SK-N-SH treated with all-trans-retinoic acid at 6 μM for 48 hours (cell line): ENCODE measurements at regions not wholly inside any gene's neighbourhood (a gene's known extent, or its start where the extent isn't known, plus 50 kb on each side); places are given as distances from the start of the nearest gene placed in this dataset.

Experiments
- ATAC-seq: fragments of 200-7000 bp; cut with Tn5 transposase; 3 replicates; pipeline ENCODE4 v1.9.1; 2020; ENCODE audit warnings: mild to moderate bottlenecking, moderate library complexity
- ARNTL ChIP-seq: fragments of 450-650 bp; formaldehyde crosslinking; IDR thresholded peaks from 2 replicates; pipeline ENCODE4 v1.5.0; 2020; ENCODE audit warnings: low read depth, mild to moderate bottlenecking, moderate library complexity, borderline replicate concordance
- BACH2 ChIP-seq: fragments of 250-450 bp; sonication (Bioruptor Pico); IDR thresholded peaks from 2 replicates; pipeline ENCODE4 v1.9.0; 2021; ENCODE audit warnings: mild to moderate bottlenecking, borderline replicate concordance
- CREB5 ChIP-seq: fragments of 250-450 bp; sonication (Bioruptor Pico); IDR thresholded peaks from 2 replicates; pipeline ENCODE4 v1.5.1; 2020; ENCODE audit warnings: low read depth, mild to moderate bottlenecking, moderate library complexity
- CSDC2 ChIP-seq: fragments of 250-450 bp; sonication (Bioruptor Pico); IDR thresholded peaks from 2 replicates; pipeline ENCODE4 v1.5.0; 2020; ENCODE audit warnings: mild to moderate bottlenecking, moderate library complexity
- CSRNP3 ChIP-seq: fragments of 250-450 bp; sonication (Bioruptor Pico); IDR thresholded peaks from 2 replicates; pipeline ENCODE4 v1.5.1; 2021; ENCODE audit warnings: mild to moderate bottlenecking, moderate library complexity
- GLIS3 ChIP-seq: fragments of 250-450 bp; sonication (Bioruptor Pico); IDR thresholded peaks from 2 replicates; pipeline ENCODE4 v1.5.0; 2020; ENCODE audit warnings: mild to moderate bottlenecking, moderate library complexity
- ISL1 ChIP-seq: fragments of 250-450 bp; sonication (Bioruptor Pico); IDR thresholded peaks from 2 replicates; pipeline ENCODE4 v2.1.2; 2022; ENCODE audit warnings: mild to moderate bottlenecking, moderate library complexity
- OSR1 ChIP-seq: fragments of 250-450 bp; sonication (Bioruptor Pico); IDR thresholded peaks from 2 replicates; pipeline ENCODE4 v1.8.0; 2022; ENCODE audit warnings: moderate library complexity, mild to moderate bottlenecking, inconsistent platforms
- PPARA ChIP-seq: fragments of 250-450 bp; sonication (Bioruptor Pico); IDR thresholded peaks from 2 replicates; pipeline ENCODE4 v1.5.0; 2020; ENCODE audit warnings: mild to moderate bottlenecking, borderline replicate concordance
- RARB ChIP-seq: fragments of 250-450 bp; sonication (Bioruptor Pico); IDR thresholded peaks from 2 replicates; pipeline ENCODE4 v1.8.0; 2021; ENCODE audit warnings: mild to moderate bottlenecking, moderate library complexity
- SNAI2 ChIP-seq: fragments of 250-450 bp; sonication (Bioruptor Pico); IDR thresholded peaks from 2 replicates; pipeline ENCODE4 v1.5.0; 2020; ENCODE audit warnings: mild to moderate bottlenecking, moderate library complexity
- TOX ChIP-seq: fragments of 250-450 bp; sonication (Bioruptor Pico); IDR thresholded peaks from 2 replicates; pipeline ENCODE4 v1.8.0; 2021; ENCODE audit warnings: mild to moderate bottlenecking, moderate library complexity, borderline replicate concordance
- ZC3H10 ChIP-seq: fragments of 250-450 bp; sonication (Bioruptor Pico); IDR thresholded peaks from 2 replicates; pipeline ENCODE4 v1.5.1; 2021; ENCODE audit warnings: mild to moderate bottlenecking, moderate library complexity
- ZFP3 ChIP-seq: fragments of 250-450 bp; sonication (Bioruptor Pico); IDR thresholded peaks from 2 replicates; pipeline ENCODE4 v1.5.0; 2020; ENCODE audit warnings: mild to moderate bottlenecking, moderate library complexity
- ZNF565 ChIP-seq: fragments of 450-650 bp; formaldehyde crosslinking; conservative IDR thresholded peaks from 2 replicates; pipeline ENCODE4 v1.5.0; 2020; ENCODE audit warnings: low read depth, mild to moderate bottlenecking, moderate library complexity
- ZNF70 ChIP-seq: fragments of 450-650 bp; formaldehyde crosslinking; IDR thresholded peaks from 2 replicates; pipeline ENCODE4 v1.5.0; 2020; ENCODE audit warnings: mild to moderate bottlenecking, moderate library complexity
- ZNF8 ChIP-seq: fragments of 450-650 bp; formaldehyde crosslinking; IDR thresholded peaks from 2 replicates; pipeline ENCODE4 v1.5.0; 2020; ENCODE audit warnings: mild to moderate bottlenecking, moderate library complexity
- TF ChIP-seq, protein P1 (sequence below): fragments of 250-450 bp; sonication (Bioruptor Pico); IDR thresholded peaks from 2 replicates; pipeline ENCODE4 v1.5.0; 2020; ENCODE audit warnings: mild to moderate bottlenecking, moderate library complexity
- TF ChIP-seq, protein P2 (sequence below): fragments of 250-450 bp; sonication (Bioruptor Pico); IDR thresholded peaks from 2 replicates; pipeline ENCODE4 v1.8.0; 2021; ENCODE audit warnings: low read depth, mild to moderate bottlenecking, moderate library complexity, borderline replicate concordance

DNA sequence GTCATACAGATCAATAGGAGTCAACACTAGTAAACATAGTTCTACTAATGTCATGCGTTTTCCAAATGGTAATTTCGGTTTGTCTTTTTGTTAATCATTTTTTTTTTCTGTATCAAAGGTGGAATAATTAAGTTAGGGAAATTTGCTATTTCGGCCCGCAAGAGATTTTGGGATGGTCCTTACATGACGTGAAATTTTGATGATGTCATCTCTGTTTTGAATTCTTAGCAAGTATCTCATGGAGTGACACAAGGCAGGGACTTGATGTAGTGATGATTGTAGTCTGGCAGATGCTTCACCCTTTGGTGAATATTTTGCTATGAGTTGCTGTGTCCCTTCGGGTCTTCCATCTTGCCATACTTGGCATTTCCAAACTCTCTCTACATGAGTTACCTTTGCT, 608.0 kb downstream of the BCKDHB start (continued):
- TF ChIP-seq ZNF8 (CRISPR knock-in tag) (no peak), ZNF565 (CRISPR knock-in tag) (no peak)

- ATAC-seq = no peak
- TF ChIP-seq RARB (CRISPR knock-in tag) (no peak), BACH2 (no peak), GLIS3 (CRISPR knock-in tag) (no peak), ZC3H10 (CRISPR knock-in tag) (no peak), ZNF8 (CRISPR knock-in tag) (no peak), ZFP3 (CRISPR knock-in tag) (no peak), PPARA (CRISPR knock-in tag) (no peak)
- TF ChIP-seq, protein P1, sequence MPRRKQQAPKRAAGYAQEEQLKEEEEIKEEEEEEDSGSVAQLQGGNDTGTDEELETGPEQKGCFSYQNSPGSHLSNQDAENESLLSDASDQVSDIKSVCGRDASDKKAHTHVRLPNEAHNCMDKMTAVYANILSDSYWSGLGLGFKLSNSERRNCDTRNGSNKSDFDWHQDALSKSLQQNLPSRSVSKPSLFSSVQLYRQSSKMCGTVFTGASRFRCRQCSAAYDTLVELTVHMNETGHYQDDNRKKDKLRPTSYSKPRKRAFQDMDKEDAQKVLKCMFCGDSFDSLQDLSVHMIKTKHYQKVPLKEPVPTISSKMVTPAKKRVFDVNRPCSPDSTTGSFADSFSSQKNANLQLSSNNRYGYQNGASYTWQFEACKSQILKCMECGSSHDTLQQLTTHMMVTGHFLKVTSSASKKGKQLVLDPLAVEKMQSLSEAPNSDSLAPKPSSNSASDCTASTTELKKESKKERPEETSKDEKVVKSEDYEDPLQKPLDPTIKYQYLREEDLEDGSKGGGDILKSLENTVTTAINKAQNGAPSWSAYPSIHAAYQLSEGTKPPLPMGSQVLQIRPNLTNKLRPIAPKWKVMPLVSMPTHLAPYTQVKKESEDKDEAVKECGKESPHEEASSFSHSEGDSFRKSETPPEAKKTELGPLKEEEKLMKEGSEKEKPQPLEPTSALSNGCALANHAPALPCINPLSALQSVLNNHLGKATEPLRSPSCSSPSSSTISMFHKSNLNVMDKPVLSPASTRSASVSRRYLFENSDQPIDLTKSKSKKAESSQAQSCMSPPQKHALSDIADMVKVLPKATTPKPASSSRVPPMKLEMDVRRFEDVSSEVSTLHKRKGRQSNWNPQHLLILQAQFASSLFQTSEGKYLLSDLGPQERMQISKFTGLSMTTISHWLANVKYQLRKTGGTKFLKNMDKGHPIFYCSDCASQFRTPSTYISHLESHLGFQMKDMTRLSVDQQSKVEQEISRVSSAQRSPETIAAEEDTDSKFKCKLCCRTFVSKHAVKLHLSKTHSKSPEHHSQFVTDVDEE (CRISPR knock-in tag) = no peak
These were observed 592.0 kb downstream of the BCKDHB start for GRCh38 chr6:80698459-80698858.

DNA sequence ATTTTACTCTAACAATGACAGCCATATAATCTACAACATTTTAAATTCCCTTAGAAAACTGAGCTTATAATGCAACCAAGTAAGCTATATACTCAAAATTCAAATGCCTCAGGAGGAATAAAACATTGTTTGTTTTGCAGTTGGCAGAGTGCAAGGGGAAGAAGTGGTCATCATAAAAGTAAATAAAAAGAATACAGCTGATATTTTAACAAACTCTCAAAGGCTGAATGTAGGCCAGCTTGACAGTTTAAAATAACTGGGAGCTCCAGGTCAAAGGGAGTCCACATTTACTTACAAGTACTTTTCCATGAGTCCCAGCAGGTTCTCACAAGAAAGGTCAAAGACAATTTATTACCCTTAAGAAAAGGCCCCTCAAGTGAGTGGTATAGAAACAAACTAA, 589.8 kb downstream of the BCKDHB start:
- no peak for TF ChIP-seq ARNTL (CRISPR knock-in tag)
- no peak for TF ChIP-seq OSR1 (CRISPR knock-in tag)
- TF ChIP-seq ZNF8 (CRISPR knock-in tag) = no peak
- no peak for TF ChIP-seq CREB5 (CRISPR knock-in tag)
- TF ChIP-seq, protein P2, sequence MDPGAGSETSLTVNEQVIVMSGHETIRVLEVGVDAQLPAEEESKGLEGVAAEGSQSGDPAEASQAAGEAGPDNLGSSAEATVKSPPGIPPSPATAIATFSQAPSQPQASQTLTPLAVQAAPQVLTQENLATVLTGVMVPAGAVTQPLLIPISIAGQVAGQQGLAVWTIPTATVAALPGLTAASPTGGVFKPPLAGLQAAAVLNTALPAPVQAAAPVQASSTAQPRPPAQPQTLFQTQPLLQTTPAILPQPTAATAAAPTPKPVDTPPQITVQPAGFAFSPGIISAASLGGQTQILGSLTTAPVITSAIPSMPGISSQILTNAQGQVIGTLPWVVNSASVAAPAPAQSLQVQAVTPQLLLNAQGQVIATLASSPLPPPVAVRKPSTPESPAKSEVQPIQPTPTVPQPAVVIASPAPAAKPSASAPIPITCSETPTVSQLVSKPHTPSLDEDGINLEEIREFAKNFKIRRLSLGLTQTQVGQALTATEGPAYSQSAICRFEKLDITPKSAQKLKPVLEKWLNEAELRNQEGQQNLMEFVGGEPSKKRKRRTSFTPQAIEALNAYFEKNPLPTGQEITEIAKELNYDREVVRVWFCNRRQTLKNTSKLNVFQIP (CRISPR knock-in tag) = no peak
- no peak for TF ChIP-seq CSDC2
- no peak for TF ChIP-seq CSRNP3
- ATAC-seq = no peak

DNA sequence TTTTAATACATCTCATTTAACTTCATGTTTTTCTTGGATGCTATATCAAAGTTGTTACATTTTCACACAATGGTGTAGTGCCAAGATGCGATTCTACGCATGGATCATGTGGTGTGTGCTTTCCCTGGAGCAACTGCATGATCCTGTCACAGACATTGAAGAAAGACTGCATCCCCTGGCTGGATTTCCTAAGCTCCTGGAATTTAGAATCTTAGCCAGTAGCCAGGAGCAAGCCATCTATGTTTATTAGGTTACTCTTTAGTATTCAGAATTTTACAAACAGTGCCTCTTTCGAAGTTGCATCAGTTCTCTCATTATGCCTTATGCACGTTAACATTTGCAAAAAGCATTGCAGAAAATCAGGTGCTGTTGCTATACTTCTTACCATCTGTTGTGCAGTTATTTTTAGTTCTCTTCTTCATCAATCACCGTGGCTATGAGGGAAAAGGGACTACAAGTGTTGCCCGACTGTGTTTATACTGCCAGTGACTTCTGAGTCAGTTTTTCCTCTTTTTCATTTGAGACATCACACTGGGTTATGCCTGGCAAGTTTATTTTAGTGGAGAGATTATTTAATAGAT, 584.2 kb downstream of the BCKDHB start:
- TF ChIP-seq BACH2 = no peak
- TF ChIP-seq TOX (CRISPR knock-in tag) = no peak
- TF ChIP-seq ZNF8 (CRISPR knock-in tag) = no peak
- no peak for TF ChIP-seq ZFP3 (CRISPR knock-in tag)
- no peak for TF ChIP-seq SNAI2 (CRISPR knock-in tag)
- no peak for TF ChIP-seq ZNF70 (CRISPR knock-in tag)
- TF ChIP-seq ZC3H10 (CRISPR knock-in tag) = no peak
- no peak for TF ChIP-seq ISL1 (CRISPR knock-in tag)
- no peak for TF ChIP-seq CSDC2
- TF ChIP-seq ZNF565 (CRISPR knock-in tag) = no peak
- TF ChIP-seq GLIS3 (CRISPR knock-in tag) = no peak
- no peak for TF ChIP-seq OSR1 (CRISPR knock-in tag)
- TF ChIP-seq, protein P1 (CRISPR knock-in tag) = no peak
- TF ChIP-seq CREB5 (CRISPR knock-in tag) = no peak
- no peak for ATAC-seq
